Mesothelial cell of epicardium (in vitro differentiated cells): ENCODE measurements at regions not wholly inside any gene's neighbourhood (a gene's known extent, or its start where the extent isn't known, plus 50 kb on each side); places are given as distances from the start of the nearest gene placed in this dataset.

Source experiments
- DNase-seq, 2 experiments: peaks; one replicate each; pipeline ENCODE4 v3.0.0; 2021; ENCODE audit warnings: low spot score in 2 of 2; ENCODE audit not compliant: unreplicated experiment in 2 of 2
- H3K27ac Mint-ChIP-seq: 2 replicates; pipeline ENCODE4 v1.8.0; 2021; ENCODE audit warnings: mixed read lengths
- H3K27me3 Mint-ChIP-seq: 2 replicates; pipeline ENCODE4 v1.8.0; 2021; ENCODE audit warnings: low read depth, mixed read lengths
- H3K36me3 Mint-ChIP-seq: 2 replicates; pipeline ENCODE4 v1.8.0; 2021; ENCODE audit warnings: mixed read lengths
- H3K4me1 Mint-ChIP-seq: 2 replicates; pipeline ENCODE4 v1.8.0; 2021; ENCODE audit warnings: mixed read lengths
- H3K4me3 Mint-ChIP-seq: 2 replicates; pipeline ENCODE4 v1.8.0; 2021; ENCODE audit warnings: mild to moderate bottlenecking, moderate library complexity, mixed read lengths
- H3K9me3 Mint-ChIP-seq: 2 replicates; pipeline ENCODE4 v1.8.0; 2021; ENCODE audit warnings: mixed read lengths
- CTCF ChIP-seq: fragments of 200-600 bp; sonication (generic); IDR thresholded peaks from one replicate; pipeline ENCODE4 v1.5.0; 2021; ENCODE audit warnings: antibody characterized with exemption; ENCODE audit not compliant: unreplicated experiment

- no peak for DNase-seq
- Mint-ChIP-seq H3K4me3 (no peak overlapping the region), H3K9me3 (peaks cover 8% of the 10 kb centered on the region), H3K27ac (no peak overlapping the region), H3K4me1 (no peaks in the 10 kb centered on the region), H3K36me3 (no peaks in the 10 kb centered on the region), H3K27me3 (peaks cover 44% of the 10 kb centered on the region)
- no peak for TF ChIP-seq CTCF
These were observed 86.4 kb downstream of the HAPSTR1 start for GRCh38 chr16:9177861-9178260.

- TF ChIP-seq CTCF = no peak
- H3K9me3 Mint-ChIP-seq = no peaks in the 10 kb centered on the region
- H3K27ac Mint-ChIP-seq = no peak overlapping the region
- no peak overlapping the region for H3K4me3 Mint-ChIP-seq
- H3K27me3 Mint-ChIP-seq = peaks cover 36% of the 10 kb centered on the region
- no peaks in the 10 kb centered on the region for H3K4me1 Mint-ChIP-seq
- no peaks in the 10 kb centered on the region for H3K36me3 Mint-ChIP-seq
- no peak for DNase-seq
These were observed 92.4 kb downstream of the HAPSTR1 start for GRCh38 chr16:9183682-9184353.

GRCh38 chr16:9184354-9184690, 92.9 kb downstream of the HAPSTR1 start:
- TF ChIP-seq CTCF = no peak
- Mint-ChIP-seq H3K27ac (no peak overlapping the region), H3K4me3 (no peak overlapping the region), H3K9me3 (no peaks in the 10 kb centered on the region), H3K27me3 (peaks cover 35% of the 10 kb centered on the region), H3K4me1 (no peaks in the 10 kb centered on the region), H3K36me3 (no peaks in the 10 kb centered on the region)
- no peak for DNase-seq

GRCh38 chr16:9185381-9185780, 93.9 kb downstream of the HAPSTR1 start:
- no peaks in the 10 kb centered on the region for H3K36me3 Mint-ChIP-seq
- no peak overlapping the region for H3K27ac Mint-ChIP-seq

GRCh38 chr16:9186061-9186460, 94.6 kb downstream of the HAPSTR1 start:
- no peak for DNase-seq
- TF ChIP-seq CTCF = no peak
- no peaks in the 10 kb centered on the region for H3K9me3 Mint-ChIP-seq
- no peaks in the 10 kb centered on the region for H3K36me3 Mint-ChIP-seq
- H3K4me3 Mint-ChIP-seq = no peak overlapping the region
- H3K27ac Mint-ChIP-seq = no peak overlapping the region
- peaks cover 22% of the 10 kb centered on the region for H3K27me3 Mint-ChIP-seq
- no peaks in the 10 kb centered on the region for H3K4me1 Mint-ChIP-seq

More at GRCh38 chr16:9185381-9185780, 93.9 kb downstream of the HAPSTR1 start:
- no peak for TF ChIP-seq CTCF
- Mint-ChIP-seq H3K9me3 (no peaks in the 10 kb centered on the region), H3K4me1 (no peaks in the 10 kb centered on the region), H3K4me3 (no peak overlapping the region), H3K27me3 (peaks cover 29% of the 10 kb centered on the region)
- no peak for DNase-seq

GRCh38 chr16:9188721-9189120, 97.3 kb downstream of the HAPSTR1 start:
- no peak for TF ChIP-seq CTCF
- H3K36me3 Mint-ChIP-seq = no peaks in the 10 kb centered on the region
- H3K4me3 Mint-ChIP-seq = no peak overlapping the region
- DNase-seq = no peak
- no peak overlapping the region for H3K27ac Mint-ChIP-seq
- peaks cover 14% of the 10 kb centered on the region for H3K27me3 Mint-ChIP-seq
- H3K4me1 Mint-ChIP-seq = no peaks in the 10 kb centered on the region
- H3K9me3 Mint-ChIP-seq = peaks cover 2% of the 10 kb centered on the region
